HG03469 (cell line): ENCODE measurements at regions not wholly inside any gene's neighbourhood (a gene's known extent, or its start where the extent isn't known, plus 50 kb on each side); places are given as distances from the start of the nearest gene placed in this dataset.

Source experiments
- ATAC-seq: cut with Tn5 transposase; IDR thresholded peaks from one replicate; pipeline ENCODE4 v1.9.1; 2021; ENCODE audit warnings: mild to moderate bottlenecking, moderate library complexity, moderate number of reproducible peaks; ENCODE audit not compliant: unreplicated experiment

- no peak for ATAC-seq
Observed at GRCh38 chr4:20302336-20302735, 50.6 kb downstream of the SLIT2 start.

GRCh38 chr4:20305976-20306375 is 54.3 kb downstream of the SLIT2 start:
- no peak for ATAC-seq

- no peak for ATAC-seq
Observed at GRCh38 chr4:20311856-20312255, 60.2 kb downstream of the SLIT2 start.

GRCh38 chr4:20313237-20314030 is 61.7 kb downstream of the SLIT2 start:
- ATAC-seq = peak; percentile 85

- ATAC-seq = no peak
Observed at GRCh38 chr4:20317424-20317985, 65.8 kb downstream of the SLIT2 start.

GRCh38 chr4:20318001-20318908 is 66.5 kb downstream of the SLIT2 start:
- no peak for ATAC-seq

GRCh38 chr4:20318909-20319277 is 67.2 kb downstream of the SLIT2 start:
- ATAC-seq = no peak

- ATAC-seq = no peak
Observed at GRCh38 chr4:20319825-20320612, 68.3 kb downstream of the SLIT2 start.

- ATAC-seq = no peak
Observed at GRCh38 chr4:20323991-20324390, 72.3 kb downstream of the SLIT2 start.

- ATAC-seq = no peak
Observed at GRCh38 chr4:20326460-20326859, 74.8 kb downstream of the SLIT2 start.

GRCh38 chr4:20326977-20327376 is 75.3 kb downstream of the SLIT2 start:
- no peak for ATAC-seq

GRCh38 chr4:20327808-20328207 is 76.1 kb downstream of the SLIT2 start:
- ATAC-seq = no peak

- ATAC-seq = no peak
Observed at GRCh38 chr4:20331642-20332041, 79.9 kb downstream of the SLIT2 start.

- ATAC-seq = no peak
Observed at GRCh38 chr4:20333141-20333715, 81.5 kb downstream of the SLIT2 start.

GRCh38 chr4:20337261-20337664 is 85.6 kb downstream of the SLIT2 start:
- no peak for ATAC-seq

- ATAC-seq = no peak
Observed at GRCh38 chr4:20338841-20339240, 87.1 kb downstream of the SLIT2 start.

GRCh38 chr4:20341134-20341738 is 89.5 kb downstream of the SLIT2 start:
- ATAC-seq = no peak

- ATAC-seq = no peak
Observed at GRCh38 chr4:20347531-20347930, 95.8 kb downstream of the SLIT2 start.

GRCh38 chr4:20348411-20348810 is 96.7 kb downstream of the SLIT2 start:
- ATAC-seq = no peak
